ENCODE measurements at regions not wholly inside any gene's neighbourhood (a gene's known extent, or its start where the extent isn't known, plus 50 kb on each side); places are given as distances from the start of the nearest gene placed in this dataset.

GRCh38 chr18:22728481-22729105, 204.5 kb upstream of the RBBP8 start:
- no peaks in the 10 kb centered on the region for H3K9me3 ChIP-seq
- H3K27me3 ChIP-seq, result no peaks in the 10 kb centered on the region
- H3K4me1 ChIP-seq, result no peaks in the 10 kb centered on the region
- intact Hi-C loops (cut with DNase I; ENCODE audit: low total_unique reads), result no loop called here
- no peaks in the 10 kb centered on the region for H3K36me3 ChIP-seq
- H3K4me3 ChIP-seq, result no peak overlapping the region
- no peak for TF ChIP-seq CTCF (IDR thresholded peaks at IDR 0.05)
- DNase-seq, result no peak
- no peak overlapping the region for H3K27ac ChIP-seq

GRCh38 chr18:22731398-22731797, 201.7 kb upstream of the RBBP8 start:
- no peak overlapping the region for H3K27ac ChIP-seq
- no peak for TF ChIP-seq CTCF (IDR thresholded peaks at IDR 0.05)
- H3K9me3 ChIP-seq, result no peaks in the 10 kb centered on the region
- H3K36me3 ChIP-seq, result no peaks in the 10 kb centered on the region
- no peak for DNase-seq
- no peaks in the 10 kb centered on the region for H3K4me1 ChIP-seq
- H3K4me3 ChIP-seq, result no peak overlapping the region
- H3K27me3 ChIP-seq, result no peaks in the 10 kb centered on the region
- intact Hi-C loops (cut with DNase I; ENCODE audit: low total_unique reads), result no loop called here

- no peak overlapping the region for H3K27ac ChIP-seq
- no peak for DNase-seq
- no peaks in the 10 kb centered on the region for H3K27me3 ChIP-seq
- no peak for TF ChIP-seq CTCF (IDR thresholded peaks at IDR 0.05)
- H3K4me1 ChIP-seq, result peaks cover 0 to 6% (median under 1%) of the 10 kb centered on the region in 4 donors
- no peaks in the 10 kb centered on the region for H3K9me3 ChIP-seq
- intact Hi-C loops (cut with DNase I; ENCODE audit: low total_unique reads), result no loop called here
- no peaks in the 10 kb centered on the region for H3K36me3 ChIP-seq
- H3K4me3 ChIP-seq, result no peak overlapping the region
Measured at GRCh38 chr18:22734105-22734661, 198.9 kb upstream of the RBBP8 start.

- Histone ChIP-seq H3K4me1 (peaks cover 0 to 14% (median 4%) of the 10 kb centered on the region in 4 donors), H3K36me3 (no peaks in the 10 kb centered on the region), H3K9me3 (no peaks in the 10 kb centered on the region), H3K4me3 (no peak overlapping the region), H3K27ac (no peak overlapping the region), H3K27me3 (no peaks in the 10 kb centered on the region)
- intact Hi-C loops (cut with DNase I; ENCODE audit: low total_unique reads), result no loop called here
- DNase-seq, result no peak
- no peak for TF ChIP-seq CTCF (IDR thresholded peaks at IDR 0.05)
Measured at GRCh38 chr18:22734791-22735627, 198.1 kb upstream of the RBBP8 start.

GRCh38 chr18:22737054-22737453, 196.1 kb upstream of the RBBP8 start:
- intact Hi-C loops (cut with DNase I; ENCODE audit: low total_unique reads), result no loop called here
- no peak for TF ChIP-seq CTCF (IDR thresholded peaks at IDR 0.05)
- Histone ChIP-seq H3K27me3 (no peaks in the 10 kb centered on the region), H3K9me3 (no peaks in the 10 kb centered on the region), H3K4me3 (no peak overlapping the region), H3K4me1 (peaks cover 0 to 14% (median 4%) of the 10 kb centered on the region in 4 donors), H3K36me3 (no peaks in the 10 kb centered on the region), H3K27ac (no peak overlapping the region)
- no peak for DNase-seq

Data from tibial artery (tissue), 4 donors.